ENCODE measurements at regions not wholly inside any gene's neighbourhood (a gene's known extent, or its start where the extent isn't known, plus 50 kb on each side); places are given as distances from the start of the nearest gene placed in this dataset.

GRCh38 chr6:6483733-6484132 lies 104.8 kb upstream of the LY86 start:
- TF ChIP-seq, protein P1, sequence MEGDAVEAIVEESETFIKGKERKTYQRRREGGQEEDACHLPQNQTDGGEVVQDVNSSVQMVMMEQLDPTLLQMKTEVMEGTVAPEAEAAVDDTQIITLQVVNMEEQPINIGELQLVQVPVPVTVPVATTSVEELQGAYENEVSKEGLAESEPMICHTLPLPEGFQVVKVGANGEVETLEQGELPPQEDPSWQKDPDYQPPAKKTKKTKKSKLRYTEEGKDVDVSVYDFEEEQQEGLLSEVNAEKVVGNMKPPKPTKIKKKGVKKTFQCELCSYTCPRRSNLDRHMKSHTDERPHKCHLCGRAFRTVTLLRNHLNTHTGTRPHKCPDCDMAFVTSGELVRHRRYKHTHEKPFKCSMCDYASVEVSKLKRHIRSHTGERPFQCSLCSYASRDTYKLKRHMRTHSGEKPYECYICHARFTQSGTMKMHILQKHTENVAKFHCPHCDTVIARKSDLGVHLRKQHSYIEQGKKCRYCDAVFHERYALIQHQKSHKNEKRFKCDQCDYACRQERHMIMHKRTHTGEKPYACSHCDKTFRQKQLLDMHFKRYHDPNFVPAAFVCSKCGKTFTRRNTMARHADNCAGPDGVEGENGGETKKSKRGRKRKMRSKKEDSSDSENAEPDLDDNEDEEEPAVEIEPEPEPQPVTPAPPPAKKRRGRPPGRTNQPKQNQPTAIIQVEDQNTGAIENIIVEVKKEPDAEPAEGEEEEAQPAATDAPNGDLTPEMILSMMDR (IDR thresholded peaks at IDR 0.05; ENCODE audit: poor library complexity), result no peak
- TF ChIP-seq EZH2 (IDR thresholded peaks at IDR 0.05; ENCODE audit: borderline replicate concordance), result no peak

All from hepatocyte (in vitro differentiated cells).